LNCaP clone FGC (cell line): ENCODE measurements at regions not wholly inside any gene's neighbourhood (a gene's known extent, or its start where the extent isn't known, plus 50 kb on each side); places are given as distances from the start of the nearest gene placed in this dataset.

Experiments
- DNase-seq: peaks from one replicate; pipeline ENCODE4 v3.0.0-alpha.2; 2011; ENCODE audit warnings: low read depth
- H3K4me3 ChIP-seq: 2 replicates; pipeline ENCODE4 v1.5.1; 2011; ENCODE audit warnings: mild to moderate bottlenecking, low read depth, low read length, control low read depth
- TF ChIP-seq, protein P1 (sequence below): IDR thresholded peaks from 2 replicates; pipeline ENCODE4 v1.5.1; 2012; ENCODE audit warnings: mild to moderate bottlenecking; ENCODE audit not compliant: control insufficient read depth, insufficient read depth; ENCODE audit errors: extremely low read depth

GRCh38 chr12:19938491-19938890, 429.8 kb upstream of the PDE3A start:
- no peak for DNase-seq
- TF ChIP-seq, protein P1, sequence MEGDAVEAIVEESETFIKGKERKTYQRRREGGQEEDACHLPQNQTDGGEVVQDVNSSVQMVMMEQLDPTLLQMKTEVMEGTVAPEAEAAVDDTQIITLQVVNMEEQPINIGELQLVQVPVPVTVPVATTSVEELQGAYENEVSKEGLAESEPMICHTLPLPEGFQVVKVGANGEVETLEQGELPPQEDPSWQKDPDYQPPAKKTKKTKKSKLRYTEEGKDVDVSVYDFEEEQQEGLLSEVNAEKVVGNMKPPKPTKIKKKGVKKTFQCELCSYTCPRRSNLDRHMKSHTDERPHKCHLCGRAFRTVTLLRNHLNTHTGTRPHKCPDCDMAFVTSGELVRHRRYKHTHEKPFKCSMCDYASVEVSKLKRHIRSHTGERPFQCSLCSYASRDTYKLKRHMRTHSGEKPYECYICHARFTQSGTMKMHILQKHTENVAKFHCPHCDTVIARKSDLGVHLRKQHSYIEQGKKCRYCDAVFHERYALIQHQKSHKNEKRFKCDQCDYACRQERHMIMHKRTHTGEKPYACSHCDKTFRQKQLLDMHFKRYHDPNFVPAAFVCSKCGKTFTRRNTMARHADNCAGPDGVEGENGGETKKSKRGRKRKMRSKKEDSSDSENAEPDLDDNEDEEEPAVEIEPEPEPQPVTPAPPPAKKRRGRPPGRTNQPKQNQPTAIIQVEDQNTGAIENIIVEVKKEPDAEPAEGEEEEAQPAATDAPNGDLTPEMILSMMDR: no peak

GRCh38 chr12:19940267-19940666, 428.1 kb upstream of the PDE3A start:
- TF ChIP-seq, protein P1: no peak
- no peak overlapping the region for H3K4me3 ChIP-seq
- DNase-seq: no peak

More at GRCh38 chr12:19938491-19938890, 429.8 kb upstream of the PDE3A start:
- H3K4me3 ChIP-seq: no peak overlapping the region

DNA sequence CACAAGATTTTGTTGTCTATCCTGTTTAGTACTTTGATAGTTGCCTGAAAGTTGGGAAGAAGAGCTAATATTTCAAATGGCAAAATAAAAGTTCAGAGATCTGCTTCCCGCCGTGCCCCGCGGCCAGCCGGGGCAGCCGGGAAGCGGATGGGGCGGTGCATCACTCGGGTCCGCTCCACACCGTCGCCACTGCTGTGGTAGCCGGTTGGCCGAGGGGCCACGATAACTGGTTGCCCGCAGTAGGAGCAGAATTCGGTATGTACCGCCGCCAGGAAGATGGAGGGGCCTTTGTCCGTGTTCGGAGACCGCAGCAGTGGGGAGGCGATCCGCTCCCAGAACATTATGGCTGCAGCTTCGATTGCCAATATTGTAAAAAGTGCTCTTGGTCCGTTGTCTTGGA, 427.2 kb upstream of the PDE3A start:
- TF ChIP-seq, protein P1: no peak
- no peak for DNase-seq
- H3K4me3 ChIP-seq: no peak overlapping the region

DNA sequence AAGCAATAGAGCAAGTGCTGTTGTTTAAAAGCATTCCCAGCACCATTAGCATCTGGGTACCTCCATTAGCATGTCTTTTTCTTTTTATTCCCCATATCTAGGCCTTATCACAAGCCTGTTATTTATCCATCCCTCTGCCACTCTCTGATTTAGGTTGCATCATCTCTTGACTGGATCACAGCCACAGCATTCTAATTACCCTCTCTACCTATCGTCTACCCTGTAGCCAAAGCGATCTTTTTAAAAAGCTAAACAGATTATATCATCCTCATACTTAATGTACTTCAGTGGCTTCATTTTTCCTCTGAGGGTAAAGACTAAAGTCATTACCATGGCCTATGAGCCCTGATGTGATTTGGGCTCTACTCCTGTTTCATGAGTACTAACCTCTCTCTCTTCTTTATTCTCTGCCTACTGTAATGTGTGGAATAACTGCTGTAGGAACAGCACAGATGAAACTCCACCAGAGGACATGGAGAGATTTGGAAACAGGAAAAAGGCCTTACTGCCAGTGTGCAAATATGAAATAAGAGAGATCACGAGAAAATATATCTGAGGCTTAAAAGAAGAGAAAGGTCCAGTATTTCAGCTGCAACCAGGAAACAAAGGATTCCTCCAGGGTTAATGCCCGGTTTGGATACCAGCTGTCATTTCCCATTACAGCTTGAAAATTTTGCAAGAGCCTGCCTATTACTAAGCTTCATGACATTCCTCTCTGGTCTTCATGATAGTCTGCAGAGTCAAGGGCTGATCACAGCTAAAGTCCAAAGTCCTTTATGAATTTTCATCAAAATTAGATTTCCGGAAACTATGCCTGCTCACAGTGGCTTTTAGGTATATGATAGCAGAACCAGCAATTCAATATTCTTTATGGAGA, 422.5 kb upstream of the PDE3A start:
- no peak overlapping the region for H3K4me3 ChIP-seq
- TF ChIP-seq, protein P1: no peak
- DNase-seq: no peak

GRCh38 chr12:19946550-19946949, 421.8 kb upstream of the PDE3A start:
- TF ChIP-seq, protein P1: no peak
- no peak overlapping the region for H3K4me3 ChIP-seq
- DNase-seq: no peak

- TF ChIP-seq, protein P1: no peak
- no peak for DNase-seq
- no peak overlapping the region for H3K4me3 ChIP-seq
These were observed 421.0 kb upstream of the PDE3A start for GRCh38 chr12:19947344-19947743.
